ENCODE measurements at regions not wholly inside any gene's neighbourhood (a gene's known extent, or its start where the extent isn't known, plus 50 kb on each side); places are given as distances from the start of the nearest gene placed in this dataset.

- H3K4me3 ChIP-seq (ENCODE audit: insufficient read depth, low read depth, low read length, poor library complexity, severe bottlenecking), result no peak overlapping the region
- no peaks in the 10 kb centered on the region for H3K4me1 ChIP-seq (ENCODE audit: control insufficient read depth, insufficient read depth, low read length, poor library complexity, severe bottlenecking)
Observed at GRCh38 chr9:79800578-79800977, 228.8 kb downstream of the TLE4 start.

GRCh38 chr9:79799691-79800335 lies 228.0 kb downstream of the TLE4 start:
- H3K4me3 ChIP-seq (ENCODE audit: insufficient read depth, low read depth, low read length, poor library complexity, severe bottlenecking), result no peak overlapping the region
- no peak for DNase-seq
- no peaks in the 10 kb centered on the region for H3K4me1 ChIP-seq (ENCODE audit: control insufficient read depth, insufficient read depth, low read length, poor library complexity, severe bottlenecking)
- no peaks in the 10 kb centered on the region for H3K27me3 ChIP-seq (replicated peaks; ENCODE audit: control insufficient read depth, insufficient read depth, low read length, poor library complexity, severe bottlenecking)
- H3K9me3 ChIP-seq (ENCODE audit: control insufficient read depth, low read length), result no peaks in the 10 kb centered on the region
- H3K36me3 ChIP-seq (ENCODE audit: control insufficient read depth, insufficient read depth, low read length), result no peaks in the 10 kb centered on the region
- no peak overlapping the region for H3K27ac ChIP-seq (ENCODE audit: insufficient read depth, low read length, poor library complexity, severe bottlenecking)

More at GRCh38 chr9:79800578-79800977, 228.8 kb downstream of the TLE4 start:
- Histone ChIP-seq H3K27me3 (replicated peaks; ENCODE audit: control insufficient read depth, insufficient read depth, low read length, poor library complexity, severe bottlenecking) (no peaks in the 10 kb centered on the region), H3K9me3 (ENCODE audit: control insufficient read depth, low read length) (no peaks in the 10 kb centered on the region), H3K27ac (ENCODE audit: insufficient read depth, low read length, poor library complexity, severe bottlenecking) (no peak overlapping the region), H3K36me3 (ENCODE audit: control insufficient read depth, insufficient read depth, low read length) (no peaks in the 10 kb centered on the region)
- DNase-seq, result no peak

- no peaks in the 10 kb centered on the region for H3K4me1 ChIP-seq (ENCODE audit: control insufficient read depth, insufficient read depth, low read length, poor library complexity, severe bottlenecking)
- H3K9me3 ChIP-seq (ENCODE audit: control insufficient read depth, low read length), result no peaks in the 10 kb centered on the region
- H3K4me3 ChIP-seq (ENCODE audit: insufficient read depth, low read depth, low read length, poor library complexity, severe bottlenecking), result no peak overlapping the region
- H3K27me3 ChIP-seq (replicated peaks; ENCODE audit: control insufficient read depth, insufficient read depth, low read length, poor library complexity, severe bottlenecking), result no peaks in the 10 kb centered on the region
- H3K36me3 ChIP-seq (ENCODE audit: control insufficient read depth, insufficient read depth, low read length), result no peaks in the 10 kb centered on the region
- no peak overlapping the region for H3K27ac ChIP-seq (ENCODE audit: insufficient read depth, low read length, poor library complexity, severe bottlenecking)
- DNase-seq, result no peak
Observed at GRCh38 chr9:79798450-79798849, 226.7 kb downstream of the TLE4 start.

DNA sequence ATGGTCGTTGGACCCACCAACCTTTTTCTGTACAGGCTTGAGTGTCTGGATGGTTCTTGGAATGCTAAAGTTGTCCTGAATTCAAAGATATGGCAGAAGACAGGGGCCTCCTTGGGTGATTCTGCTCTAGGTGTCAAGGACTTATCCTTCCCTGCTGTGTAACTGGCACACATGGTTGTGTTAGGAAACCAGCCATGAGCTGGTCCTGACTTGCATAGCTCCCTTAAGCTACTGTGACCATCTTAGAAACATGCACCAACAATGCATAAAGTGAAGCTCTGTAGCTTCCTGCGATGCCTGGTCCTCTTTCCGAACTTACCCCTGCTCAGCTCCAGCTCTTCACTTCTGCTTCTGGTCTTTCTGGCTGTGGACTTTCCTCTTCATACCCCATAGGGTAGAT lies 224.6 kb downstream of the TLE4 start:
- Histone ChIP-seq H3K27ac (ENCODE audit: insufficient read depth, low read length, poor library complexity, severe bottlenecking) (no peak overlapping the region), H3K4me1 (ENCODE audit: control insufficient read depth, insufficient read depth, low read length, poor library complexity, severe bottlenecking) (no peaks in the 10 kb centered on the region), H3K9me3 (ENCODE audit: control insufficient read depth, low read length) (no peaks in the 10 kb centered on the region), H3K27me3 (replicated peaks; ENCODE audit: control insufficient read depth, insufficient read depth, low read length, poor library complexity, severe bottlenecking) (no peaks in the 10 kb centered on the region), H3K4me3 (ENCODE audit: insufficient read depth, low read depth, low read length, poor library complexity, severe bottlenecking) (no peak overlapping the region), H3K36me3 (ENCODE audit: control insufficient read depth, insufficient read depth, low read length) (no peaks in the 10 kb centered on the region)
- DNase-seq, result no peak

DNA sequence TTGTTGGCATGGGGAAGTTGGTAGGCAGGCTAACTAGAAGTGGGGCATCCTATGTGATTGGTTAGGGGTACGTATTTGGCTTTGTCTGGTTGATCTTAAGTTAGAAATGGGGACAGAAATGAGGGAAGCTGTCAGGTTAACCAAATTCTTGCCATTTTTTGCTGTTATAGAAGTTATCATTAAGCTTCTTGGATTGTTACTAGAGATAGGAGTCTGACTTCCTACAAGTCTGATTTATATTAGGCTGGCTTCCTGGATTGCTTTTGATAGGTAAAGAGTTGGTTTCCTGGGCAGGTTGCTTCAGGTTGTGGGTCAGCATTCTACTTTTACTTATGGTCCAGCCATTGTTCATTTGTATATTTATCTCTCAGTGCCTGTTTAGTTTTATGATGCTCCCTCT lies 216.9 kb downstream of the TLE4 start:
- Histone ChIP-seq H3K36me3 (ENCODE audit: control insufficient read depth, insufficient read depth, low read length) (no peaks in the 10 kb centered on the region), H3K4me3 (ENCODE audit: insufficient read depth, low read depth, low read length, poor library complexity, severe bottlenecking) (no peak overlapping the region), H3K27me3 (replicated peaks; ENCODE audit: control insufficient read depth, insufficient read depth, low read length, poor library complexity, severe bottlenecking) (no peaks in the 10 kb centered on the region), H3K4me1 (ENCODE audit: control insufficient read depth, insufficient read depth, low read length, poor library complexity, severe bottlenecking) (no peaks in the 10 kb centered on the region), H3K27ac (ENCODE audit: insufficient read depth, low read length, poor library complexity, severe bottlenecking) (no peak overlapping the region), H3K9me3 (ENCODE audit: control insufficient read depth, low read length) (no peaks in the 10 kb centered on the region)
- DNase-seq, result no peak

- Histone ChIP-seq H3K27me3 (replicated peaks; ENCODE audit: control insufficient read depth, insufficient read depth, low read length, poor library complexity, severe bottlenecking) (no peaks in the 10 kb centered on the region), H3K27ac (ENCODE audit: insufficient read depth, low read length, poor library complexity, severe bottlenecking) (no peak overlapping the region), H3K9me3 (ENCODE audit: control insufficient read depth, low read length) (no peaks in the 10 kb centered on the region), H3K4me1 (ENCODE audit: control insufficient read depth, insufficient read depth, low read length, poor library complexity, severe bottlenecking) (no peaks in the 10 kb centered on the region), H3K36me3 (ENCODE audit: control insufficient read depth, insufficient read depth, low read length) (no peaks in the 10 kb centered on the region), H3K4me3 (ENCODE audit: insufficient read depth, low read depth, low read length, poor library complexity, severe bottlenecking) (no peak overlapping the region)
- DNase-seq, result no peak
Observed at GRCh38 chr9:79781263-79781662, 209.5 kb downstream of the TLE4 start.

DNA sequence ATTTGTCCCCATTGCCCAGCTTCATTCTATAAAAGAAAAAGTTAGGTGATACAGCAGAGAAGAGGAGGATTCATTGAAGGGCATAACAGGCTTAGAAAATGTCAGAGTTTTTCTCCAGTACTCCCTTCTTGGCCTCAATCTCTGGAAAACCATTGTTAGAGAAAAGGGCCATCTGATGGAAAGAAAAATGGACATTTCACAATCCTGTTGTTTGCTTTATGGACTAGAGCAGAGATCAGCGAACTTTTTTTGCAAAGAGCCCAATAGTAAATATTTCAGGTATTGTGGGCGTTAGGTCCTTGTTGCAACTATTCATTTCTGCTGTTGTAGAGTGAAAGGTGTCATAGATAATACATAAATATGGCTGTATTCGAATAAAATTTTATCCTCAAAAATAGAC lies 208.8 kb downstream of the TLE4 start:
- Histone ChIP-seq H3K27ac (ENCODE audit: insufficient read depth, low read length, poor library complexity, severe bottlenecking) (no peak overlapping the region), H3K4me3 (ENCODE audit: insufficient read depth, low read depth, low read length, poor library complexity, severe bottlenecking) (no peak overlapping the region), H3K27me3 (replicated peaks; ENCODE audit: control insufficient read depth, insufficient read depth, low read length, poor library complexity, severe bottlenecking) (no peaks in the 10 kb centered on the region), H3K9me3 (ENCODE audit: control insufficient read depth, low read length) (no peaks in the 10 kb centered on the region), H3K4me1 (ENCODE audit: control insufficient read depth, insufficient read depth, low read length, poor library complexity, severe bottlenecking) (no peaks in the 10 kb centered on the region), H3K36me3 (ENCODE audit: control insufficient read depth, insufficient read depth, low read length) (no peaks in the 10 kb centered on the region)
- DNase-seq, result no peak

DNA sequence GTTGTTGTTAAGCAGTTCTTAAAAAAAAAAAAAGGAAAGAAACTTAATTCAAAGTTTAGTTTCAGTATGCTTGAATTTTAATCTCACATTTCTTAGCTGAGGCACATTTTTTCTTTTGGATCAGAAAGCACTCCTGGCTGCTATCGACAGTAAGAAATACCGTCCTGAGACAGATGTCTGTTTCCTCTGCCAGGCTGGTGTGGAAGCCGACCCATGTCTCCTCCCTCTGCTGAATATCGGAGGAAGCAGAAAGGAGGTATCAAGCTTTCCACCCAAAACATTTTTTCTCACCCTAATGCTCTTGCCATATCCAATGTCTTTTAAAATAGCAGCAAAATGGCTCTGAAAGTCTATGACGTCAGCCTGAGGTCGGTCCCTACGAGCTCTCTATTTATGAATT lies 208.1 kb downstream of the TLE4 start:
- Histone ChIP-seq H3K36me3 (ENCODE audit: control insufficient read depth, insufficient read depth, low read length) (no peaks in the 10 kb centered on the region), H3K27ac (ENCODE audit: insufficient read depth, low read length, poor library complexity, severe bottlenecking) (no peak overlapping the region), H3K27me3 (replicated peaks; ENCODE audit: control insufficient read depth, insufficient read depth, low read length, poor library complexity, severe bottlenecking) (no peaks in the 10 kb centered on the region), H3K4me1 (ENCODE audit: control insufficient read depth, insufficient read depth, low read length, poor library complexity, severe bottlenecking) (no peaks in the 10 kb centered on the region), H3K9me3 (ENCODE audit: control insufficient read depth, low read length) (no peaks in the 10 kb centered on the region), H3K4me3 (ENCODE audit: insufficient read depth, low read depth, low read length, poor library complexity, severe bottlenecking) (no peak overlapping the region)
- no peak for DNase-seq

- Histone ChIP-seq H3K4me3 (ENCODE audit: insufficient read depth, low read depth, low read length, poor library complexity, severe bottlenecking) (no peak overlapping the region), H3K27me3 (replicated peaks; ENCODE audit: control insufficient read depth, insufficient read depth, low read length, poor library complexity, severe bottlenecking) (no peaks in the 10 kb centered on the region), H3K9me3 (ENCODE audit: control insufficient read depth, low read length) (no peaks in the 10 kb centered on the region), H3K4me1 (ENCODE audit: control insufficient read depth, insufficient read depth, low read length, poor library complexity, severe bottlenecking) (no peaks in the 10 kb centered on the region), H3K36me3 (ENCODE audit: control insufficient read depth, insufficient read depth, low read length) (no peaks in the 10 kb centered on the region), H3K27ac (ENCODE audit: insufficient read depth, low read length, poor library complexity, severe bottlenecking) (no peak overlapping the region)
- no peak for DNase-seq
Observed at GRCh38 chr9:79778581-79778980, 206.8 kb downstream of the TLE4 start.

GRCh38 chr9:79776581-79776980 lies 204.8 kb downstream of the TLE4 start:
- H3K4me1 ChIP-seq (ENCODE audit: control insufficient read depth, insufficient read depth, low read length, poor library complexity, severe bottlenecking), result no peaks in the 10 kb centered on the region
- no peaks in the 10 kb centered on the region for H3K27me3 ChIP-seq (replicated peaks; ENCODE audit: control insufficient read depth, insufficient read depth, low read length, poor library complexity, severe bottlenecking)
- no peak overlapping the region for H3K4me3 ChIP-seq (ENCODE audit: insufficient read depth, low read depth, low read length, poor library complexity, severe bottlenecking)
- H3K27ac ChIP-seq (ENCODE audit: insufficient read depth, low read length, poor library complexity, severe bottlenecking), result no peak overlapping the region
- DNase-seq, result no peak
- no peaks in the 10 kb centered on the region for H3K36me3 ChIP-seq (ENCODE audit: control insufficient read depth, insufficient read depth, low read length)
- H3K9me3 ChIP-seq (ENCODE audit: control insufficient read depth, low read length), result no peaks in the 10 kb centered on the region
